ENCODE measurements at regions not wholly inside any gene's neighbourhood (a gene's known extent, or its start where the extent isn't known, plus 50 kb on each side); places are given as distances from the start of the nearest gene placed in this dataset.
"Not testable (repeated sequence)": the region's sequence is repeated elsewhere in the genome, so short reads cannot be mapped to it uniquely, and the experiment has no call there.

DNA sequence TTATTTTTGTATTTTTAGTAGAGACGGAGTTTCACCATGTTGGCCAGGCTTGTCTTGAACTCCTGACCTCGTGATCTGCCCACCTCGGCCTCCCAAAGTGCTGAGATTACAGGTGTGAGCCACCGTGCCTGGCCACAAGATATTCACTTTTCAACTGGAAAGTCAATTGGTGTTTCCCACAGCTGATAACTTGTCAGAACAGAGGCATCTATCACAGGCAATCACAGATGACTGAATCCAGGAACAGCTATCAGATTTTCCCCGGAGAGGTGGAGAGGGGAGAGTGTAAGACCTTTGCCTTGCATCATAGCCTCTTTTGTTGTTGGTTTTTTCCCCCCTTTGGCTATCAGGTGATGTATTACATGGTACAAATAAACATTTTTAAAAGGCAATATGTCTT is 84.5 kb downstream of the GADD45G start:
- not testable (repeated sequence) for DNase-seq (ENCODE audit: low read depth, low spot score); H3K27me3 ChIP-seq (ENCODE audit: control insufficient read depth, insufficient read depth, low read length); H3K36me3 ChIP-seq (ENCODE audit: control insufficient read depth, insufficient read depth, low read length); H3K4me3 ChIP-seq (ENCODE audit: low read length); H3K27ac ChIP-seq (ENCODE audit: low read length); H3K4me1 ChIP-seq (ENCODE audit: control insufficient read depth, insufficient read depth, low read length); H3K9me3 ChIP-seq (ENCODE audit: control insufficient read depth, insufficient read depth, low read length)
- no CpG with 5 or more reads among the region's 5 CpGs for WGBS (ENCODE audit: insufficient coverage, insufficient read length)

DNA sequence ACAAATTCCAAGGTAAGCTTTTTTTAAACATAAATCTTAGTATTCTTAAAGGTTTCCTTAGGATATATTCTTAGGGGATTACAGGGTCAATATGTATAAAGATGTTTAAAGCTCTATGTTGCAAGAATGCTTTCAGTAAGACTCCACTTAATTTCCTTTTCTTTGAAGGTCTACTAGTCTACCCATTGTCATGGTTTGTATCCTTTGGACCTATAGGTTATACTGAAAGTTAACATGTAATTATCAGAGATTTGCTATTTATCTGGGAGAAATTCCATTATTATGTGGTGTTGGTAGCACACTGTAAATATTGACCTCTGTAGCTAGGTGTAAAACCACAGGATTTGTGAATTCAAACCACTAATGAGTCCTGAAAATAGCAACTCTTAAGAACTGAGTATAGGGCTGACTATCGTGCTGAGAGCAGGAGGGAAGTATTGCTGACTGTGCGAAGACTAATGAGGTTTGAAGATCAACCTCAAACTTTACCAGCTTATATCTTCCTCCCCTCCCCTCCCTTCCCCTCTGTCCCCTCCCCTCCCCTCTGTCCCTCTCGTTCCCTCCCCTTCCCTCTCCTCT is 85.6 kb downstream of the GADD45G start:
- Histone ChIP-seq H3K27me3 (ENCODE audit: control insufficient read depth, insufficient read depth, low read length) (no peaks in the 10 kb centered on the region), H3K4me1 (ENCODE audit: control insufficient read depth, insufficient read depth, low read length) (peaks cover 7% of the 10 kb centered on the region), H3K9me3 (ENCODE audit: control insufficient read depth, insufficient read depth, low read length) (no peaks in the 10 kb centered on the region), H3K36me3 (ENCODE audit: control insufficient read depth, insufficient read depth, low read length) (no peaks in the 10 kb centered on the region), H3K27ac (ENCODE audit: low read length) (no peak overlapping the region), H3K4me3 (ENCODE audit: low read length) (no peak overlapping the region)
- no peak for DNase-seq (ENCODE audit: low read depth, low spot score)
- WGBS (ENCODE audit: insufficient coverage, insufficient read length) = no CpG with 5 or more reads among the region's 3 CpGs

DNA sequence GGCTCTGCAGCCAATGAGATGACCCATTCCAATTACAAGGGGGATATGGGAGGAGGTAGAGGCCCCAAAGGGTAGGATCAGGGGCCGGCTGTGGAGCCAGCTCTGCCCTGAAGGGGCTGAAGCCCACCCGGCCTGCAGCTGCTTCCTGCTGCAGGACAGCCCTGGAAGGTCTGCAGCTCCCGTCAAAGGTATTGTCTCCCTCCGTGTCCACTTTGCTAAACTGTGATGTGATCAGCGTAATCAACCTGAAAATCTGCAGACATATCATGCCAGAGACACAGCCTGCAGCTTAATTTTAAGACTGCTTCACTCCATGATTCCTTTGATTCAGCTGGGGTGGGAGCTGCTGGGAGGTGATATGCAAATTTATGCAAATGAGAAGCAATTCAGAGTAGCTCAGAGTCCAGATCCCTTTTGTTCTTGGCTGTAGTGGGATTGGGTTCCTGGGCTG is 90.7 kb downstream of the GADD45G start:
- Histone ChIP-seq H3K9me3 (ENCODE audit: control insufficient read depth, insufficient read depth, low read length) (no peaks in the 10 kb centered on the region), H3K27ac (ENCODE audit: low read length) (no peak overlapping the region), H3K4me3 (ENCODE audit: low read length) (no peak overlapping the region), H3K27me3 (ENCODE audit: control insufficient read depth, insufficient read depth, low read length) (no peaks in the 10 kb centered on the region), H3K4me1 (ENCODE audit: control insufficient read depth, insufficient read depth, low read length) (peaks cover 1% of the 10 kb centered on the region; the same call in 1 of the 2 replicates), H3K36me3 (ENCODE audit: control insufficient read depth, insufficient read depth, low read length) (no peaks in the 10 kb centered on the region)
- DNase-seq (ENCODE audit: low read depth, low spot score) = no peak
- no CpG with 5 or more reads among the region's 5 CpGs for WGBS (ENCODE audit: insufficient coverage, insufficient read length)

DNA sequence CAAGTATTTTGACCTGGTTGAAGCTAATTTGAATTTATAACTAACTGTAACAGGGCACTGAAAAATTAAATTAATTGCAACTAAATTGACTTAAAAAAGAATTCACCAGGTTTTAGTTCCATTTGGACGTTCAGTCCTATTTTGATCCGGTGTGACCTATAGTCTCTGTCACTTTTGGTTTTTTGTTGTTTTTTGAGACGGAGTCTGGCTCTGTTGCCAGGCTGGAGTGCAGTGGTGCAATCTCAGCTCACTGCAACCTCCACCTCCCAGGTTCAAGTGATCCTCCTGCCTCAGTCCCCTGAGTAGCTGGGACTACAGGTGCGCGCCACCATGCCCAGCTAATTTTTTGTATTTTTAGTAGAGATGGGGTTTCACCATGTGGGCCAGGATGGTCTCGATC is 91.2 kb downstream of the GADD45G start:
- H3K27ac ChIP-seq (ENCODE audit: low read length); H3K4me3 ChIP-seq (ENCODE audit: low read length): not testable (repeated sequence)

DNA sequence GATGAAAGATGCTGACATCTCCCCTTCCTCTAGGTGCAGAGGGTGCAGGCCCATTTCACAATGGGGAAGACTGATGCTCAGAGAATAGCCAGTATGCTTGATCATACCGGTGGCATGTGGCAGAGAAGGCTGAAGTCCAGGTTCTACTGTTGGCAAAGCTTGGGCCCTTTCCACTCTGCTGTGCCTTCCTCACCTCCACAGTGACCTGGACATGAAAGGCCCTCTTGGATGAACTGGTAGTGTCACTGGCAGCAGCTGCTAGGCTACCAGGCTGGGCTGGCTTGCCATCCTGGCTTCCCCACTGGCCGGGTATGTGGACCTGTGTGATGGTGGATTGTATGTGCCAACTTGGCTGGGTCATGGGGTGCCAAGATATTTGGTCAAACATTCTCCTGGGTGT is 92.0 kb downstream of the GADD45G start:
- Histone ChIP-seq H3K4me3 (ENCODE audit: low read length) (no peak overlapping the region), H3K27me3 (ENCODE audit: control insufficient read depth, insufficient read depth, low read length) (no peaks in the 10 kb centered on the region), H3K36me3 (ENCODE audit: control insufficient read depth, insufficient read depth, low read length) (no peaks in the 10 kb centered on the region), H3K4me1 (ENCODE audit: control insufficient read depth, insufficient read depth, low read length) (peaks cover 1% of the 10 kb centered on the region; the same call in 1 of the 2 replicates), H3K9me3 (ENCODE audit: control insufficient read depth, insufficient read depth, low read length) (no peaks in the 10 kb centered on the region), H3K27ac (ENCODE audit: low read length) (no peak overlapping the region)
- DNase-seq (ENCODE audit: low read depth, low spot score) = no peak
- WGBS (ENCODE audit: insufficient coverage, insufficient read length) = no CpG with 5 or more reads among the region's 2 CpGs

More for the DNA sequence above, 91.2 kb downstream of the GADD45G start:
- H3K36me3 ChIP-seq (ENCODE audit: control insufficient read depth, insufficient read depth, low read length); H3K27me3 ChIP-seq (ENCODE audit: control insufficient read depth, insufficient read depth, low read length); H3K9me3 ChIP-seq (ENCODE audit: control insufficient read depth, insufficient read depth, low read length); DNase-seq (ENCODE audit: low read depth, low spot score); H3K4me1 ChIP-seq (ENCODE audit: control insufficient read depth, insufficient read depth, low read length): not testable (repeated sequence)
- no CpG with 5 or more reads among the region's 6 CpGs for WGBS (ENCODE audit: insufficient coverage, insufficient read length)

DNA sequence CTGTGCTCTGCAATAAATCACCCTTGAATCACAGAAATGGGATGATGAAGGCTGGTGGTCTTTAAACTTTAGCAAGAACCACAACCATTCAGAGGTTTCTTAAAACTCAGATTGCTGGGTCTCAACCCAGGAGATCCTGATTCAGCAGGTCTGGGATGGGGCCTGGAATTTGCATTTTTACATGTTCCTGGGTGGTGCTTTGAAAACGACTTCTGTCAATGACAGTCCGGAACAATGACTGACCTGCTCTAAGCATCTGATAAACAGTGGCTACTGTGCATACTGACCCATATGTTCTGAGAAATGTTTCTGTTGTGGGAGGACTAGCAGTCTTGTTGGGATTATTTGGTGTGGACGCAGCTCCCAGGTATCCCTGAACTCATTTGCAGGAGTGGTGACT is 92.7 kb downstream of the GADD45G start:
- no peak overlapping the region for H3K27ac ChIP-seq (ENCODE audit: low read length)
- H3K36me3 ChIP-seq (ENCODE audit: control insufficient read depth, insufficient read depth, low read length) = no peaks in the 10 kb centered on the region
- no peak for DNase-seq (ENCODE audit: low read depth, low spot score)
- H3K9me3 ChIP-seq (ENCODE audit: control insufficient read depth, insufficient read depth, low read length) = no peaks in the 10 kb centered on the region
- no peak overlapping the region for H3K4me3 ChIP-seq (ENCODE audit: low read length)
- WGBS (ENCODE audit: insufficient coverage, insufficient read length) = no CpG with 5 or more reads among the region's 3 CpGs
- peaks cover 1% of the 10 kb centered on the region; the same call in 1 of the 2 replicates for H3K4me1 ChIP-seq (ENCODE audit: control insufficient read depth, insufficient read depth, low read length)
- H3K27me3 ChIP-seq (ENCODE audit: control insufficient read depth, insufficient read depth, low read length) = no peaks in the 10 kb centered on the region

DNA sequence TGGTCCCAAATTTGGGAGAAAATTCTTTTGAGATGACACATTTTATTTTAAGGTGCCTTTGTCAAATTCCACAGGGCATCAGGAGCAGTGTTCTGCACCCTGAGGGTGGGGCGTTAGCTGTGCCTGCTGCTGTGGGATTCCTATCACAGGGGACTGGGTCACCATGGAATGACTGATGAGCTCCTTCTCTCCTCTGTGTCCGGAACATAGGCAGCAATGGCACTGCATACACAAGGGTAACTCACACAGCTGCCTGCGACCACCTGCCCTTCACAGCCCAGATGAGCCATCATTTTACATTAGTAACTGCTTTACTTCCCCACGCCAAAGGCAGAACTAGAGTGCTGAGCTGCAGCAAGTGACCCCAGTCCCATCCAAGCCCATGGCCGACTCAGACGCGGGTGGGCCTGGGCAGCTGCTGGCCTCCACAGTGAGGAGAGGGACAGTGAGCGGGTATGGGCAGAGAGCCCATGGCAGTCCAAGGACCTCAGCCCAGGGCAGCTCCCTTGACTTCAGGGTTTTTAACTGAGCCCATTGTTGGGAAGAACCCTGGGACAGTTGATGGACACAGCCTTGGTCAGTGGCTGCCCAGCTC is 93.7 kb downstream of the GADD45G start:
- H3K9me3 ChIP-seq (ENCODE audit: control insufficient read depth, insufficient read depth, low read length) = no peaks in the 10 kb centered on the region
- no peaks in the 10 kb centered on the region for H3K27me3 ChIP-seq (ENCODE audit: control insufficient read depth, insufficient read depth, low read length)
- DNase-seq (ENCODE audit: low read depth, low spot score) = no peak
- H3K4me1 ChIP-seq (ENCODE audit: control insufficient read depth, insufficient read depth, low read length) = peaks cover 1% of the 10 kb centered on the region; the same call in 1 of the 2 replicates
- H3K27ac ChIP-seq (ENCODE audit: low read length) = no peak overlapping the region
- H3K4me3 ChIP-seq (ENCODE audit: low read length) = no peak overlapping the region
- no CpG with 5 or more reads among the region's 8 CpGs for WGBS (ENCODE audit: insufficient coverage, insufficient read length)
- no peaks in the 10 kb centered on the region for H3K36me3 ChIP-seq (ENCODE audit: control insufficient read depth, insufficient read depth, low read length)

DNA sequence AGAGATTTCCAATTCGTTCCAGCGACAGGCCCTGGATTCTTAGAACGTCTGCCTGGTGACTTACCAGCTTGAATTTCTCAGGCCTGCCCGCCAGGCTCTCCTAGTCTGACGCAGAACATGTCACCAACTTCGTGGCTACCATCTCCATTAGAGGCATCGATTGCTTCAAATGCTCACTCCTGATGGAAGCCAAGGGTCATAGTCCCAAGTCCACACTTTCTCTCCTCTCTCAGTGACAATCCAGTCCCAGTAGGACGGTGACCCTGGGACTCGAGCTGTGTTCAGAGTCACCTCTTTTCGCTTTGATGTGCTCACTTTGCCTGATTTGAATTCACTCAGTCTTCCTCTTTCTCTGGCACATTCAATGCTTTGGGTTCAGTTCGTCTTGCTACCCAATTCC is 94.8 kb downstream of the GADD45G start:
- Histone ChIP-seq H3K4me3 (ENCODE audit: low read length) (no peak overlapping the region), H3K9me3 (ENCODE audit: control insufficient read depth, insufficient read depth, low read length) (no peaks in the 10 kb centered on the region), H3K36me3 (ENCODE audit: control insufficient read depth, insufficient read depth, low read length) (no peaks in the 10 kb centered on the region), H3K4me1 (ENCODE audit: control insufficient read depth, insufficient read depth, low read length) (peaks cover 1% of the 10 kb centered on the region; the same call in 1 of the 2 replicates), H3K27ac (ENCODE audit: low read length) (no peak overlapping the region), H3K27me3 (ENCODE audit: control insufficient read depth, insufficient read depth, low read length) (no peaks in the 10 kb centered on the region)
- DNase-seq (ENCODE audit: low read depth, low spot score) = no peak
- WGBS (ENCODE audit: insufficient coverage, insufficient read length) = no CpG with 5 or more reads among the region's 11 CpGs

DNA sequence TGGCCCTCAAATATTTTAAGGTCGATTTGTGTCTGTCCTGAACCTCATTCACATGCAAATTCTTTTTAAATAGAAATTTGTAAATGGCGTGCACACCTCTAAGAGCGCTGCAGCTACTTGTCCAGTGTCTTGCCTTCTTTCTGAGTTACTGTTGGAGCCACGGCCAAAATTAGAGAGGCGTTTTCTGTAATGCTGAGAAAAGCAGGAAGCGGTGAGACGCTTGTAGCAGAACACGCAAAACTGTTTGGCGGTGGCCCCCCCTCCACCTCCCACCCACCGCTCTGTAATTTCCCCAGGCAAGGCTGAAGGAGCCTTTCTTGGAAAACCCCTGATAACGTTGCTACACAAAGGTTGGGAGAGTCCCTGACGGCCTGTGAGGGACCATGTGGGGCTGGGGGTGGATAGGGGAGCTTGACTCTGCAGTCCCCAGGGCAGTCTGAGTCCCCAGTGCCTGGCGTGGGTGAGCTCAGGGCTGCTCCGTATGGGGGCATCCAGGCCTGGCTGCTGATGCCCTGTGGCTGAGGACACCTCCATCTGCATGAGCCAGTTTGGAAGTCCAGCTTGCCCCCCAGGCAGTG is 96.5 kb downstream of the GADD45G start:
- no peak for DNase-seq (ENCODE audit: low read depth, low spot score)
- H3K27ac ChIP-seq (ENCODE audit: low read length) = no peak overlapping the region
- H3K4me3 ChIP-seq (ENCODE audit: low read length) = no peak overlapping the region

DNA sequence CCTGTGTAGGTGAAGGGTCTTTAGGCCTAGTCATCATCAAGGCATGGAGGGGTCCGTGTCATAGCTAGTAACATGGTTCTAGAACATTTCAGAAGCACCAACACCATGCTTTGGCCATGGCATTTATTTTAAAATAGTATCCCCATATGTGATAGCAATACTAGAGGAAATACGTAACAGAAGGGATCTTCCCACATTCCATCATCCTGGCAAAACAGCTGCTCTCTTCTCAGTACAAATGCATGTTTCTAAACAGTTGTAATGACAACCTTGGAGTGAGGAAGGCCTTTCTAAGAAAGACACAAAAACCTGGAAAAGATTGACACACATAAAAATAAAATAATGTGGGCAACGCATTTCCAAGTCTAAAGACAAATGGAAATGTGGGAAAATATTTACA is 97.6 kb downstream of the GADD45G start:
- no peak for DNase-seq (ENCODE audit: low read depth, low spot score)
- Histone ChIP-seq H3K9me3 (ENCODE audit: control insufficient read depth, insufficient read depth, low read length) (no peaks in the 10 kb centered on the region), H3K27ac (ENCODE audit: low read length) (no peak overlapping the region), H3K4me1 (ENCODE audit: control insufficient read depth, insufficient read depth, low read length) (no peaks in the 10 kb centered on the region), H3K27me3 (ENCODE audit: control insufficient read depth, insufficient read depth, low read length) (no peaks in the 10 kb centered on the region), H3K4me3 (ENCODE audit: low read length) (no peak overlapping the region), H3K36me3 (ENCODE audit: control insufficient read depth, insufficient read depth, low read length) (no peaks in the 10 kb centered on the region)
- no CpG with 5 or more reads among the region's 3 CpGs for WGBS (ENCODE audit: insufficient coverage, insufficient read length)

More for the DNA sequence above, 96.5 kb downstream of the GADD45G start:
- H3K9me3 ChIP-seq (ENCODE audit: control insufficient read depth, insufficient read depth, low read length) = no peaks in the 10 kb centered on the region
- H3K36me3 ChIP-seq (ENCODE audit: control insufficient read depth, insufficient read depth, low read length) = no peaks in the 10 kb centered on the region
- H3K4me1 ChIP-seq (ENCODE audit: control insufficient read depth, insufficient read depth, low read length) = no peaks in the 10 kb centered on the region
- H3K27me3 ChIP-seq (ENCODE audit: control insufficient read depth, insufficient read depth, low read length) = no peaks in the 10 kb centered on the region
- no CpG with 5 or more reads among the region's 14 CpGs for WGBS (ENCODE audit: insufficient coverage, insufficient read length)

DNA sequence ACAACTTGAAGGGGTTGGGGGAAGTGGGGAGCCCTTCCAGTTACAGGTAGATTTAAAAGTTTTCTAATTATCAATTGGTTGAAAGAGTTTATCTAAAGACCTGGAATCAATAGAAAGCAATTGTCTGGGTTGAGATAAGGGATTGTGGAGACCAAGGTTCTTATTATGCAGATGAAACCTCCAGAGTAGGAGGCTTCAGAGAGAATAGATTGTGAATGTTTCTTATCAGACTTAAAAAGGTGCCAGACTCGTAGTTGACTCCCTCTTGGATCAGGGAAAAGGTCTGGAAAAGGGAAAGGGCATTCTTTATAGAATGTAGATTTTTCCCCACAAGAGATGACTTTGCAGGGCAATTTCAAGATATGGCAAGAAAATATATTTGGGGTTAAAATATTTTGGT is 100.8 kb downstream of the GADD45G start:
- no CpG with 5 or more reads among the region's 1 CpG for WGBS (ENCODE audit: insufficient coverage, insufficient read length)
- H3K9me3 ChIP-seq (ENCODE audit: control insufficient read depth, insufficient read depth, low read length) = no peaks in the 10 kb centered on the region

More for the DNA sequence above, 100.8 kb downstream of the GADD45G start:
- Histone ChIP-seq H3K4me1 (ENCODE audit: control insufficient read depth, insufficient read depth, low read length) (no peaks in the 10 kb centered on the region), H3K27me3 (ENCODE audit: control insufficient read depth, insufficient read depth, low read length) (no peaks in the 10 kb centered on the region), H3K4me3 (ENCODE audit: low read length) (no peak overlapping the region), H3K27ac (ENCODE audit: low read length) (no peak overlapping the region), H3K36me3 (ENCODE audit: control insufficient read depth, insufficient read depth, low read length) (no peaks in the 10 kb centered on the region)
- DNase-seq (ENCODE audit: low read depth, low spot score) = no peak
